ENCODE measurements at regions not wholly inside any gene's neighbourhood (a gene's known extent, or its start where the extent isn't known, plus 50 kb on each side); places are given as distances from the start of the nearest gene placed in this dataset.

DNA sequence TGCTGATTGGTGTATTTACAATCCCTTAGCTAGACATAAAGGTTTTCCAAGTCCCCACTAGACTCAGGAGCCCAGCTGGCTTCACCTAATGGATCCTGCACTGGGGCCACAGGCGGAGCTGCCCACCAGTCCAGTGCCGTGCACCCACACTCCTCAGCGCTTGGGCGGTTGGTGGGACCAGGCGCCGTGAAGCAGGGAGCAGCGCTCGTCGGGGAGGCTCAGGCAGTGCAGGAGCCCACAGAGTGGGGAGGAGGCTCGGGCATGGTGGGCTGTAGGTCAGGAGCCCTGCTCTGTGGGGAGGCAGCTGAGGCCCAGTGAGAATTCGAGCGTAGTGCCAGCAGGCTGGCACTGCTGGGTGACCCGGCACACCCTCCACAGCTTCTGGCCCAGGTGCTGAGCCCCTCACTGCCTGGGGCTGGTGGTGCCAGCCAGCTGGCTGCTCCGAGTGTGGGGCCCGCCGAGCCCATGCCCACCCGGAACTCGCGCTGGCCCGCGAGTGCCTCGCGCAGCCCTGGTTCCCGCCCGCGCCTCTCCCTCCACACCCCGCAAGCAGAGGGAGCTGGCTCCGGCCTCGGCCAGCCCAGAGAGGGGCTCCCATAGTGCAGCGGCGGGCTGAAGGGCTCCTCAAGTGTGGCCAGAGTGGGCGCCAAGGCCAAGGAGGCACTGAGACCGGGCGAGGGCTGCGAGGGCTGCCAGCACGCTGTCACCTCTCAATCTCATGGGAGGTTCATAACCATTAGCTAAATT is 475.6 kb upstream of the DCC start:
- TF ChIP-seq, protein P1, sequence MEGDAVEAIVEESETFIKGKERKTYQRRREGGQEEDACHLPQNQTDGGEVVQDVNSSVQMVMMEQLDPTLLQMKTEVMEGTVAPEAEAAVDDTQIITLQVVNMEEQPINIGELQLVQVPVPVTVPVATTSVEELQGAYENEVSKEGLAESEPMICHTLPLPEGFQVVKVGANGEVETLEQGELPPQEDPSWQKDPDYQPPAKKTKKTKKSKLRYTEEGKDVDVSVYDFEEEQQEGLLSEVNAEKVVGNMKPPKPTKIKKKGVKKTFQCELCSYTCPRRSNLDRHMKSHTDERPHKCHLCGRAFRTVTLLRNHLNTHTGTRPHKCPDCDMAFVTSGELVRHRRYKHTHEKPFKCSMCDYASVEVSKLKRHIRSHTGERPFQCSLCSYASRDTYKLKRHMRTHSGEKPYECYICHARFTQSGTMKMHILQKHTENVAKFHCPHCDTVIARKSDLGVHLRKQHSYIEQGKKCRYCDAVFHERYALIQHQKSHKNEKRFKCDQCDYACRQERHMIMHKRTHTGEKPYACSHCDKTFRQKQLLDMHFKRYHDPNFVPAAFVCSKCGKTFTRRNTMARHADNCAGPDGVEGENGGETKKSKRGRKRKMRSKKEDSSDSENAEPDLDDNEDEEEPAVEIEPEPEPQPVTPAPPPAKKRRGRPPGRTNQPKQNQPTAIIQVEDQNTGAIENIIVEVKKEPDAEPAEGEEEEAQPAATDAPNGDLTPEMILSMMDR (IDR thresholded peaks at IDR 0.05): no peak
- TF ChIP-seq POLR2A (IDR thresholded peaks at IDR 0.05) (no peak), EP300 (IDR thresholded peaks at IDR 0.05) (no peak)
